ENCODE measurements at regions not wholly inside any gene's neighbourhood (a gene's known extent, or its start where the extent isn't known, plus 50 kb on each side); places are given as distances from the start of the nearest gene placed in this dataset.

DNA sequence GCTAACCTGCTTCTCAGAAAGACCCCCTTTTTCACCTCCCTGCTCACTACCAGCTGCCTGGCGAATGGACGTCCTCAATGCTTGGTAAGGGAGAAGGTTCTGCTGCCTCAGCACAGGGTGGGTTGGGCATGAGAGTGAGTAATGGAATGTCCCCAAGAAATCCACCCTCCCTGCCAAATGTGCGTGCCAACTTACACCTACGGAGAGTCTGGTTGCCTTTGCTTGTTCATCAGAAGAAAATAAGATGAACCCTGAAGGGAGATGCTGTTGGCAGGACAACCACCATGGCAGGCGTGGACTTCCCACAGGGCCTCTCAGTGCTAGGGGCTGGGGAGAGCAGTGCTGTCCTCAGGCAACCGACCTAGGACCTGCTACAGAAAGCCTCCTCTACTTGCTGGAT lies 106.0 kb downstream of the XCL2 start:
- no peaks in the 10 kb centered on the region for H3K9me2 ChIP-seq (ENCODE audit: insufficient read depth)
- H3K27ac ChIP-seq, result no peak overlapping the region
- H3K4me1 ChIP-seq (replicated peaks; ENCODE audit: insufficient read depth), result no peaks in the 10 kb centered on the region; the same call in 1 of the 2 replicates
- no TSS peak for BruUV-seq (replicated peaks)
- no peaks in the 10 kb centered on the region for H3K36me3 ChIP-seq (ENCODE audit: low read depth)
- ChIA-PET POLR2A (ENCODE audit: unreplicated experiment) (no interaction called here), CTCF (no interaction called here)
- H3K79me2 ChIP-seq (ENCODE audit: low read depth), result no peaks in the 10 kb centered on the region
- no peaks in the 10 kb centered on the region for H3K9me3 ChIP-seq (ENCODE audit: insufficient read depth, low read depth)
- H3K4me3 ChIP-seq, result no peak overlapping the region
- intact Hi-C loops (cut with micrococcal nuclease; ENCODE audit: unreplicated experiment), result loop anchor here (2.0 to 5.0 kb wide), 2 partner anchors 95 to 201 kb away; no protein-coding TSS in a partner anchor
- H4K20me1 ChIP-seq (ENCODE audit: insufficient read depth), result no peaks in the 10 kb centered on the region
- no peaks in the 10 kb centered on the region for H3K27me3 ChIP-seq (ENCODE audit: insufficient read depth, low read depth)
- H2AFZ ChIP-seq, result no peak overlapping the region
- TF ChIP-seq, protein P1, sequence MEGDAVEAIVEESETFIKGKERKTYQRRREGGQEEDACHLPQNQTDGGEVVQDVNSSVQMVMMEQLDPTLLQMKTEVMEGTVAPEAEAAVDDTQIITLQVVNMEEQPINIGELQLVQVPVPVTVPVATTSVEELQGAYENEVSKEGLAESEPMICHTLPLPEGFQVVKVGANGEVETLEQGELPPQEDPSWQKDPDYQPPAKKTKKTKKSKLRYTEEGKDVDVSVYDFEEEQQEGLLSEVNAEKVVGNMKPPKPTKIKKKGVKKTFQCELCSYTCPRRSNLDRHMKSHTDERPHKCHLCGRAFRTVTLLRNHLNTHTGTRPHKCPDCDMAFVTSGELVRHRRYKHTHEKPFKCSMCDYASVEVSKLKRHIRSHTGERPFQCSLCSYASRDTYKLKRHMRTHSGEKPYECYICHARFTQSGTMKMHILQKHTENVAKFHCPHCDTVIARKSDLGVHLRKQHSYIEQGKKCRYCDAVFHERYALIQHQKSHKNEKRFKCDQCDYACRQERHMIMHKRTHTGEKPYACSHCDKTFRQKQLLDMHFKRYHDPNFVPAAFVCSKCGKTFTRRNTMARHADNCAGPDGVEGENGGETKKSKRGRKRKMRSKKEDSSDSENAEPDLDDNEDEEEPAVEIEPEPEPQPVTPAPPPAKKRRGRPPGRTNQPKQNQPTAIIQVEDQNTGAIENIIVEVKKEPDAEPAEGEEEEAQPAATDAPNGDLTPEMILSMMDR (conservative IDR thresholded peaks at IDR 0.05), result no peak
- no peak for TF ChIP-seq EZH2 (IDR thresholded peaks at IDR 0.05; ENCODE audit: low read depth)
- no peaks in the 10 kb centered on the region for H3F3A ChIP-seq (ENCODE audit: insufficient read depth, low read depth)
- no peak overlapping the region for H3K4me2 ChIP-seq
- DNase-seq, result no peak

DNA sequence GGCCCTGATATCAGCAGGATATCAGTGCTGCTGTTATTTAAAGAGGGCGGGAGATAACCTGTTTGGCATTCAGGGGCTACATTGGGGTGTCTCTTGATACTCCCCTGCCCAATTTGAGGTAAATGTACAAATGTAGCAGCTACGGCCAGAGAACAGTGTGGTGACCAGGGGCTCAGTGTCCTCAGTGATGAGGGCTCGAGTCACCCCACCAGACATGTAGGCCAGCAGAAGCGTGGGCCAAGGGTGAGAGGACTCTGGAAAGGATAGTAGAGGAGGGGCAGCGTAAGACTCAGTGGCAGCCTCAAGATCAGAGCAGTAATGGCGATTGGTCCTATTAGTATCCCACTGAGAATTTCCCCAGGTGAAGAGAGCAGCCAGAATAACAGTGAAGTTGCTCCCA lies 108.4 kb downstream of the XCL2 start:
- POLR2A ChIA-PET (ENCODE audit: unreplicated experiment), result no interaction called here

DNA sequence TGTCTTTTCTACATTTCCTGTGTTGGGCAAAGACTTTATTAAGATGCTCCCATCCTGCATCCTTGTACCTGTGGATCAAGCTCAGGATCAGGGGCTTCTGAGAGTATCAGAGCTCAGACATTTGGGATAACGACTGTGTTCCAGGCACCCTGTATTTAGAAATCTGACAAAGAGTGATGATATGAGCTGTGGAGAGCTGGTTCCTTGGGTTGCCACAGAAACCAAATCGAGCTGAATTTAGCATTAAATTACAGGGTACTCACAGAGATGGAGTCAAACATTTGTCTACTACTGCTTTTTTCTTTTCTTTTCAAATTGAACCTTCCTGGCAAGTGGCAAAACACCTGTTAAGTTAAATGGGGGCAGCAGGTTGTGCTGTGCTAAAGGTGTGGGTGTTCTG lies 110.6 kb downstream of the XCL2 start:
- ChIA-PET POLR2A (ENCODE audit: unreplicated experiment) (no interaction called here), CTCF (no interaction called here)
- no peaks in the 10 kb centered on the region for H3K79me2 ChIP-seq (ENCODE audit: low read depth)
- H3K4me2 ChIP-seq, result no peak overlapping the region
- no peaks in the 10 kb centered on the region for H3K27me3 ChIP-seq (ENCODE audit: insufficient read depth, low read depth)
- H4K20me1 ChIP-seq (ENCODE audit: insufficient read depth), result no peaks in the 10 kb centered on the region
- no peak overlapping the region for H2AFZ ChIP-seq
- H3K4me1 ChIP-seq (replicated peaks; ENCODE audit: insufficient read depth), result no peaks in the 10 kb centered on the region
- no TSS peak for BruUV-seq (replicated peaks)
- TF ChIP-seq EZH2 (IDR thresholded peaks at IDR 0.05; ENCODE audit: low read depth), result no peak
- TF ChIP-seq, protein P1 (conservative IDR thresholded peaks at IDR 0.05), result no peak
- DNase-seq, result no peak
- H3K27ac ChIP-seq, result no peak overlapping the region
- intact Hi-C loops (cut with micrococcal nuclease; ENCODE audit: unreplicated experiment), result no loop called here
- no peaks in the 10 kb centered on the region for H3K9me3 ChIP-seq (ENCODE audit: insufficient read depth, low read depth)
- H3F3A ChIP-seq (ENCODE audit: insufficient read depth, low read depth), result no peaks in the 10 kb centered on the region
- H3K9me2 ChIP-seq (ENCODE audit: insufficient read depth), result no peaks in the 10 kb centered on the region
- no peaks in the 10 kb centered on the region for H3K36me3 ChIP-seq (ENCODE audit: low read depth)
- H3K4me3 ChIP-seq, result no peak overlapping the region

More for the DNA sequence above, 108.4 kb downstream of the XCL2 start:
- Histone ChIP-seq H3K4me2 (no peak overlapping the region), H3K36me3 (ENCODE audit: low read depth) (no peaks in the 10 kb centered on the region), H3K4me3 (no peak overlapping the region), H3K9me3 (ENCODE audit: insufficient read depth, low read depth) (no peaks in the 10 kb centered on the region), H2AFZ (no peak overlapping the region), H3K27ac (no peak overlapping the region), H3K27me3 (ENCODE audit: insufficient read depth, low read depth) (no peaks in the 10 kb centered on the region), H3F3A (ENCODE audit: insufficient read depth, low read depth) (no peaks in the 10 kb centered on the region), H3K79me2 (ENCODE audit: low read depth) (no peaks in the 10 kb centered on the region), H3K9me2 (ENCODE audit: insufficient read depth) (no peaks in the 10 kb centered on the region), H3K4me1 (replicated peaks; ENCODE audit: insufficient read depth) (no peaks in the 10 kb centered on the region; the same call in 1 of the 2 replicates), H4K20me1 (ENCODE audit: insufficient read depth) (no peaks in the 10 kb centered on the region)
- no TSS peak for BruUV-seq (replicated peaks)
- TF ChIP-seq EZH2 (IDR thresholded peaks at IDR 0.05; ENCODE audit: low read depth), result no peak
- TF ChIP-seq, protein P1 (conservative IDR thresholded peaks at IDR 0.05), result no peak
- CTCF ChIA-PET, result no interaction called here
- DNase-seq, result no peak
- intact Hi-C loops (cut with micrococcal nuclease; ENCODE audit: unreplicated experiment), result loop anchor here (5.0 kb wide), 1 partner anchor 198 kb away; no protein-coding TSS in a partner anchor

Measured in PC-9 (cell line).